ENCODE measurements at regions not wholly inside any gene's neighbourhood (a gene's known extent, or its start where the extent isn't known, plus 50 kb on each side); places are given as distances from the start of the nearest gene placed in this dataset.

DNA sequence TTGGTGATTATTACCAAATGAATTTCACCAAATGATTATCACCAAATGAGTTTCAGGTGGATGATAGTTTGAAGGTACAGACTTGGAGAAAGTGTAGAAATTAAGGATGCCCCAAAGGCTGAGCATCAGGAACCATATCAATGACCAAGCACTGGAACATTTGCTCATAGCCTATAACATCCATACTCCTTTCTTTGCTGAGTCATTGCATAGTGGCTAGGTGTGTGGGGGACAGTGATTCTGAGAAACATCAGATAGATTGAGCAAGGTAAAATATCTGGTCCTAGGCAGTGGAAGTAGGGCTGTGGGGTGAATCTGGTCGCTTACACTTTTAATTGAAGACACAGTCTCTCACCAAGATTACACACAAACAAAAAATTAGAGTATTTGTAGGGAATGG, 1362.5 kb upstream of the PABPC4L start:
- BruUV-seq (replicated peaks): no TSS peak
- CTCF ChIA-PET: no interaction called here
- Histone ChIP-seq H2AFZ (ENCODE audit: low read depth, low read length, poor library complexity, severe bottlenecking) (peak overlapping the region; percentile 20), H3K4me2 (ENCODE audit: low read length) (no peak overlapping the region), H4K20me1 (ENCODE audit: insufficient read depth) (no peaks in the 10 kb centered on the region), H3K36me3 (ENCODE audit: control insufficient read depth in 1 of 2, insufficient read depth in 2 of 2, low read length in 2 of 2) (no peaks in the 10 kb centered on the region), H3K4me3 (replicated peaks in 1 of 2; ENCODE audit: low read depth in 1 of 2, low read length in 2 of 2) (no peak overlapping the region), H3K9ac (ENCODE audit: low read length) (no peak overlapping the region), H3K27ac (ENCODE audit: low read depth, low read length) (no peak overlapping the region), H3K9me2 (ENCODE audit: insufficient read depth) (peaks cover 4% of the 10 kb centered on the region; the same call in 1 of the 2 replicates), H3K79me2 (ENCODE audit: insufficient read depth, low read length) (no peaks in the 10 kb centered on the region), H3K4me1 (ENCODE audit: control insufficient read depth in 1 of 2, insufficient read depth in 2 of 2, low read length in 2 of 2) (no peaks in the 10 kb centered on the region), H3K9me3 (ENCODE audit: control insufficient read depth in 1 of 2, insufficient read depth in 1 of 2, low read depth in 1 of 2, low read length in 2 of 2) (no peaks in the 10 kb centered on the region), H3K27me3 (ENCODE audit: insufficient read depth, low read length) (no peaks in the 10 kb centered on the region)
- POLR2A ChIA-PET: no interaction called here
- ATAC-seq (no peak), DNase-seq (ENCODE audit: low read depth, low spot score) (no peak)
- TF ChIP-seq, protein P1, sequence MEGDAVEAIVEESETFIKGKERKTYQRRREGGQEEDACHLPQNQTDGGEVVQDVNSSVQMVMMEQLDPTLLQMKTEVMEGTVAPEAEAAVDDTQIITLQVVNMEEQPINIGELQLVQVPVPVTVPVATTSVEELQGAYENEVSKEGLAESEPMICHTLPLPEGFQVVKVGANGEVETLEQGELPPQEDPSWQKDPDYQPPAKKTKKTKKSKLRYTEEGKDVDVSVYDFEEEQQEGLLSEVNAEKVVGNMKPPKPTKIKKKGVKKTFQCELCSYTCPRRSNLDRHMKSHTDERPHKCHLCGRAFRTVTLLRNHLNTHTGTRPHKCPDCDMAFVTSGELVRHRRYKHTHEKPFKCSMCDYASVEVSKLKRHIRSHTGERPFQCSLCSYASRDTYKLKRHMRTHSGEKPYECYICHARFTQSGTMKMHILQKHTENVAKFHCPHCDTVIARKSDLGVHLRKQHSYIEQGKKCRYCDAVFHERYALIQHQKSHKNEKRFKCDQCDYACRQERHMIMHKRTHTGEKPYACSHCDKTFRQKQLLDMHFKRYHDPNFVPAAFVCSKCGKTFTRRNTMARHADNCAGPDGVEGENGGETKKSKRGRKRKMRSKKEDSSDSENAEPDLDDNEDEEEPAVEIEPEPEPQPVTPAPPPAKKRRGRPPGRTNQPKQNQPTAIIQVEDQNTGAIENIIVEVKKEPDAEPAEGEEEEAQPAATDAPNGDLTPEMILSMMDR (IDR thresholded peaks at IDR 0.05 in 2 of 3, conservative IDR thresholded peaks at IDR 0.05 in 1 of 3; ENCODE audit: borderline replicate concordance in 1 of 3, insufficient read depth in 1 of 3, low read depth in 2 of 3, low read length in 2 of 3): no peak
- TF ChIP-seq ZFX (IDR thresholded peaks at IDR 0.05): no peak
- TF ChIP-seq RAD21 (IDR thresholded peaks at IDR 0.05; ENCODE audit: low read depth): no peak
- TF ChIP-seq, protein P2, sequence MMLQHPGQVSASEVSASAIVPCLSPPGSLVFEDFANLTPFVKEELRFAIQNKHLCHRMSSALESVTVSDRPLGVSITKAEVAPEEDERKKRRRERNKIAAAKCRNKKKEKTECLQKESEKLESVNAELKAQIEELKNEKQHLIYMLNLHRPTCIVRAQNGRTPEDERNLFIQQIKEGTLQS (IDR thresholded peaks at IDR 0.05): no peak
- TF ChIP-seq EZH2 (IDR thresholded peaks at IDR 0.05): no peak
- TF ChIP-seq, protein P3, sequence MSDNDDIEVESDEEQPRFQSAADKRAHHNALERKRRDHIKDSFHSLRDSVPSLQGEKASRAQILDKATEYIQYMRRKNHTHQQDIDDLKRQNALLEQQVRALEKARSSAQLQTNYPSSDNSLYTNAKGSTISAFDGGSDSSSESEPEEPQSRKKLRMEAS (IDR thresholded peaks at IDR 0.05): no peak
- TF ChIP-seq CEBPB (IDR thresholded peaks at IDR 0.05; ENCODE audit: low read depth): no peak
- TF ChIP-seq ELF1 (IDR thresholded peaks at IDR 0.05; ENCODE audit: borderline replicate concordance, low read depth): no peak
- no peak for TF ChIP-seq TCF7L2 (IDR thresholded peaks at IDR 0.05; ENCODE audit: borderline replicate concordance, extremely low read depth, insufficient read depth, insufficient read length)
- RAD21 ChIA-PET (ENCODE audit: low non-redundant PET in 1 of 2, low total read pairs in 2 of 2, uncharacterized antibody in 2 of 2, unreplicated experiment in 2 of 2): no interaction called here
- intact Hi-C loops (cut with micrococcal nuclease): no loop called here

Measured in HCT116 (cell line).